Astrocyte of the spinal cord (primary cell): ENCODE measurements at regions not wholly inside any gene's neighbourhood (a gene's known extent, or its start where the extent isn't known, plus 50 kb on each side); places are given as distances from the start of the nearest gene placed in this dataset.

Experiments used
- DNase-seq: peaks from one replicate; pipeline ENCODE4 v3.0.0; 2011; ENCODE audit warnings: low read depth, low spot score
- H3K4me3 ChIP-seq: 2 replicates; pipeline ENCODE4 v1.5.1; 2011; ENCODE audit warnings: low read depth, mild to moderate bottlenecking, low read length, moderate library complexity
- CTCF ChIP-seq: IDR thresholded peaks from 2 replicates; pipeline ENCODE4 v1.5.1; 2012; ENCODE audit warnings: low read depth, mild to moderate bottlenecking, low read length, inconsistent platforms
- in situ Hi-C: cut with HindIII; loops from 2 replicates; pipeline ENCODE4 v1.10.0; 2017; ENCODE audit warnings: low sequenced_read_pairs

GRCh38 chr2:42890791-42891355, 98.5 kb upstream of the HAAO start:
- no peak for TF ChIP-seq CTCF
- no peak overlapping the region for H3K4me3 ChIP-seq
- in situ Hi-C loops, result no loop called here
- DNase-seq, result no peak

DNA sequence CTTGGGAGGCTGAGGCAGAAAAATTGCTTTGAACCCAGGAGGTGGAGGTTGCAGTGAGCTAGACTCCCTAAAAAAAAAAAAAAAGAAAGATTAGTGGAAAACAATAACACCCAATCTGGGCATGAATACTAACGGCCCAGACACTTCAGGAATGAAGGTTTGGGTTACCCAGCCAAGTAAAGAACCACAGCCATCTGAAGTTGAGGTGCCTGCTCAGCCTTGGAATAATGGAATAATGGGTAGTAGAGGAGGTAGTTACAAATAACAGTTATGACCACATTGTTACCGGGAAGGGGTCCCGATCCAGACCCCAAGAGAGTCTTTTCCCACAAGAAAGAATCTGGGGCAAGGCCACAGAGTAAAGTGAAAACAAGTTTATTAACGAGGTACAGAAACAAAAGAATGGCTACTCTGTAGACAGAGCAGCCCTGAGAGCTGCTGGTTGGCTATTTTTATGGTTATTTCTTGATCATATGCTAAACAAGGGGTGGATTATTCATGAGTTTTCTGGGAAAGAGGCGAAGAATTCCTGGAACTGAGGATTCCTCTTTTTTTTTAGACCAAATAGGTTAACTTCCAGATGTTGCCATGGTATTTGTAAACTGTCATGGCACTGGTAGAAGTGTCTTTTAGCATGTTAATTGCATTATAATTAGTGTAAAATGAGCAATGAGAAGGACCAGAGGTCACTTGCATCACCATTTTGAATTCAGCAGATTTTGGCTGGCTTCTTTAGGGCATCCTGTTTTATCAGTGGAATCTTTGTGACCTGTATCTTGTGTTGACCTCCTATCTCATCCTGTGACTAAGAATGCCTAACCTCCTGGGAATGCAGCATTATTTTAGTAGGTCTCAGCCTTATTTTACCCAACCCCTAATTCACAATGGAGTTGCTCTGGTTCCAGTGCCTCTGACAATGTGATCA, 96.2 kb upstream of the HAAO start:
- in situ Hi-C loops, result no loop called here
- DNase-seq, result peak; percentile 70
- no peak for TF ChIP-seq CTCF
- H3K4me3 ChIP-seq, result no peak overlapping the region

- no peak overlapping the region for H3K4me3 ChIP-seq
- in situ Hi-C loops, result no loop called here
- TF ChIP-seq CTCF, result no peak
- DNase-seq, result peak; percentile 40
Measured at GRCh38 chr2:42886921-42887320, 94.5 kb upstream of the HAAO start.

- in situ Hi-C loops, result no loop called here
- no peak for DNase-seq
- TF ChIP-seq CTCF, result no peak
Measured at GRCh38 chr2:42882756-42883155, 90.4 kb upstream of the HAAO start.

GRCh38 chr2:42881732-42882131, 89.3 kb upstream of the HAAO start:
- no peak for TF ChIP-seq CTCF
- in situ Hi-C loops, result no loop called here
- H3K4me3 ChIP-seq, result no peak overlapping the region
- no peak for DNase-seq

More at GRCh38 chr2:42882756-42883155, 90.4 kb upstream of the HAAO start:
- H3K4me3 ChIP-seq, result no peak overlapping the region

DNA sequence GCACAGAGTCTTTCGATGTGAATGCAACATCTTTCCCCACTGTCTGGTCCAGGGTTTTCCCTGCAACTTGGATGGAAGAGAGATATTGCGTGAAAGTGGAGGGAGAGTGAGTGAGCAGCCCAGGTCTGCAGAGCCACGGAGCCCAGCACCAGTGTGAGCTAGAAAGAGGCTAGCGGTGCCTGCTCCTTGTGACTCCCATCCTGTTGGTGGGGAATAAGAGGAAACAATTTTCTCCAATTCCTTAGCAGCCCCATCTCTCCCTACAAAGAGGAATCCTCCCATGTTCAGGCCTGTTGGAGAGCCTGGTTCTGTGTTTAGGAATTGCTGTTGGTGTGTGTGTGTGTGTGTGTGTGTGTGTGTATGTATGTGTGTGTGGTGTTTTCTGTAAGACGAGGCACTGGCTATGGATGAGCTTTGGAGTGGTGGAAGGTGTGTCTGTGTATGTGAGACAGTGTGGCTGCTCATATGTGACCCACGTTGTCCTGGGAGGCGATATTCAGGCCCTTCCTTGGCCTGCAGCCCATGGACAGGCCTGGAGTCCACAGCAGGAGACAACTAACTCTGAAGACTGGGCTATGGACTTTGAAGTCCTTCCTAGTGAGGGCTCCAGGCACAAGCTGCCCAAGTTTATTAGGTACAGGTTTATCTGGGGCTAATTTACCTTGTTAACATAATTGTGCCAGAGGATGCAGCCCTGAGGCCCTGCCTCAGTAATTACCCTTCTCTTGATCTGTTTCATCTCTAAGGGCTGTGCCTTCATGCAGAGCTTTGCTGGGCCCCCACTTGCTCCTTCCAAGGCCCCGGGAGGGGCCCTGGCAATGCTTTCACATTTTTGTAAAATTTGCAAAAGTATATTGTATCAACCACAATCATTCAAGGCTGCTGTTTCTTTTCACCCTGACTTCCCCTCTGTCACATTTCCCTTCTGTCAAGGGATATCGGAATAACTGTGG, 88.6 kb upstream of the HAAO start:
- no peak for TF ChIP-seq CTCF
- in situ Hi-C loops, result no loop called here
- DNase-seq, result no peak
- H3K4me3 ChIP-seq, result no peak overlapping the region
